Endodermal cell (in vitro differentiated cells): ENCODE measurements at regions not wholly inside any gene's neighbourhood (a gene's known extent, or its start where the extent isn't known, plus 50 kb on each side); places are given as distances from the start of the nearest gene placed in this dataset.

Experiments
- DNase-seq: peaks from one replicate; pipeline ENCODE4 v3.0.0-alpha.2; 2017
- H3K27ac ChIP-seq: 2 replicates; pipeline ENCODE4 v1.5.1; 2013; ENCODE audit warnings: mild to moderate bottlenecking, low read depth, low read length, moderate library complexity
- H3K27me3 ChIP-seq: 2 replicates; pipeline ENCODE4 v1.6.1; 2013; ENCODE audit warnings: mild to moderate bottlenecking, low read length, moderate library complexity; ENCODE audit not compliant: insufficient read depth, control insufficient read depth, poor library complexity, severe bottlenecking
- H3K36me3 ChIP-seq: 2 replicates; pipeline ENCODE4 v1.7.0; 2013; ENCODE audit warnings: mild to moderate bottlenecking, low read length, moderate library complexity; ENCODE audit not compliant: control insufficient read depth, insufficient read depth
- H3K4me1 ChIP-seq: one replicate; pipeline ENCODE4 v1.7.0; 2013; ENCODE audit warnings: low read length; ENCODE audit not compliant: control insufficient read depth, insufficient read depth
- H3K4me3 ChIP-seq: 2 replicates; pipeline ENCODE4 v1.5.1; 2013; ENCODE audit warnings: mild to moderate bottlenecking, low read length, moderate library complexity
- H3K9ac ChIP-seq: 2 replicates; pipeline ENCODE4 v1.6.1; 2013; ENCODE audit warnings: mild to moderate bottlenecking, low read length, moderate library complexity; ENCODE audit not compliant: poor library complexity, severe bottlenecking; ENCODE audit errors: extremely low read depth
- H3K9me3 ChIP-seq: 2 replicates; pipeline ENCODE4 v1.6.1; 2013; ENCODE audit warnings: mild to moderate bottlenecking, low read length, moderate library complexity; ENCODE audit not compliant: control insufficient read depth
- H3K27ac Mint-ChIP-seq: 2 replicates; pipeline ENCODE4 v1.8.0; 2020; ENCODE audit warnings: mixed read lengths
- H3K27me3 Mint-ChIP-seq: 2 replicates; pipeline ENCODE4 v1.8.0; 2021; ENCODE audit warnings: mild to moderate bottlenecking, mixed read lengths; ENCODE audit not compliant: insufficient read depth
- H3K36me3 Mint-ChIP-seq: 2 replicates; pipeline ENCODE4 v1.8.0; 2020; ENCODE audit warnings: low read depth, mixed read lengths
- H3K4me1 Mint-ChIP-seq: 2 replicates; pipeline ENCODE4 v1.8.0; 2020; ENCODE audit warnings: mixed read lengths
- H3K4me3 Mint-ChIP-seq: 2 replicates; pipeline ENCODE4 v1.8.0; 2020; ENCODE audit warnings: mild to moderate bottlenecking, moderate library complexity, mixed read lengths
- H3K9me3 Mint-ChIP-seq: 2 replicates; pipeline ENCODE4 v1.8.0; 2020; ENCODE audit warnings: mild to moderate bottlenecking, mixed read lengths
- CTCF ChIP-seq: fragments of 200-600 bp; sonication (generic); conservative IDR thresholded peaks from 2 replicates; pipeline ENCODE4 v1.5.0; 2021; ENCODE audit warnings: antibody characterized with exemption, mild to moderate bottlenecking
- WGBS, 2 experiments: methylation state at CpG; one replicate each; pipeline versions ENCODE4 v1.1.5 to v1.1.7; 2013; ENCODE audit warnings: missing lambda C conversion rate in 2 of 2, mixed read lengths in 1 of 2; ENCODE audit not compliant: insufficient coverage in 1 of 2, insufficient read length in 1 of 2; 5-methylcytosine and 5-hydroxymethylcytosine counted together

GRCh38 chr16:35449663-35450062 lies 1990.3 kb downstream of the TP53TG3F start:
- Mint-ChIP-seq H3K36me3 (no peaks in the 10 kb centered on the region), H3K4me1 (no peaks in the 10 kb centered on the region), H3K9me3 (peaks cover 90% of the 10 kb centered on the region), H3K27me3 (no peaks in the 10 kb centered on the region), H3K27ac (no peak overlapping the region), H3K4me3 (no peak overlapping the region)
- Histone ChIP-seq H3K27ac (no peak overlapping the region), H3K9ac (no peak overlapping the region), H3K36me3 (no peaks in the 10 kb centered on the region), H3K27me3 (no peaks in the 10 kb centered on the region), H3K9me3 (peaks cover 96% of the 10 kb centered on the region), H3K4me3 (peak overlapping the region; percentile 17), H3K4me1 (no peaks in the 10 kb centered on the region)
- no peak for DNase-seq
- WGBS, 2 experiments = 81 to 90% methylated on average over 2 of the region's 2 CpGs
- no peak for TF ChIP-seq CTCF

GRCh38 chr16:35450648-35451047 lies 1991.2 kb downstream of the TP53TG3F start:
- H3K4me1 ChIP-seq = no peaks in the 10 kb centered on the region
- Mint-ChIP-seq H3K27ac (no peak overlapping the region), H3K4me1 (no peaks in the 10 kb centered on the region), H3K4me3 (no peak overlapping the region), H3K27me3 (no peaks in the 10 kb centered on the region), H3K9me3 (peaks cover 90% of the 10 kb centered on the region), H3K36me3 (no peaks in the 10 kb centered on the region)
- WGBS, 2 experiments = 80 to 89% methylated on average over 1 to 2 of the region's 2 CpGs
- H3K27me3 ChIP-seq = no peaks in the 10 kb centered on the region
- DNase-seq = no peak
- H3K9ac ChIP-seq = no peak overlapping the region
- no peaks in the 10 kb centered on the region for H3K36me3 ChIP-seq
- no peak overlapping the region for H3K27ac ChIP-seq
- TF ChIP-seq CTCF = no peak
- no peak overlapping the region for H3K4me3 ChIP-seq
- peaks cover 96% of the 10 kb centered on the region for H3K9me3 ChIP-seq

GRCh38 chr16:35452471-35452870 lies 1993.1 kb downstream of the TP53TG3F start:
- 78 to 81% methylated on average over 7 to 13 of the region's 13 CpGs for WGBS, 2 experiments
- Mint-ChIP-seq H3K27me3 (no peaks in the 10 kb centered on the region), H3K4me3 (no peak overlapping the region), H3K9me3 (peaks cover 97% of the 10 kb centered on the region), H3K27ac (no peak overlapping the region), H3K36me3 (no peaks in the 10 kb centered on the region), H3K4me1 (no peaks in the 10 kb centered on the region)
- peaks cover 97% of the 10 kb centered on the region for H3K9me3 ChIP-seq
- no peak overlapping the region for H3K27ac ChIP-seq
- no peaks in the 10 kb centered on the region for H3K36me3 ChIP-seq
- H3K4me1 ChIP-seq = no peaks in the 10 kb centered on the region
- no peaks in the 10 kb centered on the region for H3K27me3 ChIP-seq
- no peak for DNase-seq
- no peak for TF ChIP-seq CTCF
- H3K9ac ChIP-seq = no peak overlapping the region
- H3K4me3 ChIP-seq = no peak overlapping the region
